ENCODE measurements at regions not wholly inside any gene's neighbourhood (a gene's known extent, or its start where the extent isn't known, plus 50 kb on each side); places are given as distances from the start of the nearest gene placed in this dataset.
"Not testable (repeated sequence)": the region's sequence is repeated elsewhere in the genome, so short reads cannot be mapped to it uniquely, and the experiment has no call there.

DNA sequence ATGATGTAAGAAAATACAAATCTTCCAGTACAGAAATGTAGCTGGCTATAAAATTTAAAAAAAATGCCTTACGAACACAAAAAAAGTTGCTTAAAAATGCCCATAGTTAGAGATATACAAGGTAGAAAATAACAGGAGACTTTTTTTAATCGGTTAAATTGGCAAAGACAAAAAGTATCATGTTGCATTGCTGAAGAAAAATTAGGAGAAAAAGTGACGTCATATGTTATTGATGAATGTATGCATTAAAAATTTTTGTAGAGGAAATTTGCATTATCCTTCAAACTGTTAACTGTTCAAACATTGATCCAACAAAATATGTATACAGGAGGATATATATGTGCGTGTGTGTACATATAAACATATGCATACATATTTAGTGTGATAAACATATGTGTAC lies 1634.4 kb upstream of the PCDH7 start:
- no peak overlapping the region for H3K27ac ChIP-seq
- TF ChIP-seq POLR2A (IDR thresholded peaks at IDR 0.05) (no peak), CTCF (IDR thresholded peaks at IDR 0.05) (no peak)
- no peak for DNase-seq

DNA sequence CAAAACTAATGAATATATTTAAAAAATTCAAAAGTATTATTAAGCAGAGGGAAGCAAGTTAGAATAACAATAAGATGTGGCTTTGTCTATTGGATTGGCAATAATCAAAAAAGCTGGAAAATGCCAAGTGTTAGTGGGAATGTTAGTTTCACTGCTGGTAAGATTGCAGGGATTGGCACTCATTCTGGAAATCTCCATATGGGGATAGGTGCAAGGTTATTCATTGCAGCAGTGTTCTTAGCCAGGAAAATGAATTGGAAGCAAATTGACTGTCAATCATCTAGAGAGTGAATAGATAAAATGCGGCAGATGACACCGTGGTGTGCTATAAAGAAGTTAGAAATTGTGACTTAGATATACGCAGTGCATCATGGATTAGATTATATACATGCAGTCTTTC lies 1615.5 kb upstream of the PCDH7 start:
- H3K36me3 ChIP-seq = no peaks in the 10 kb centered on the region
- DNase-seq = no peak
- H3K27ac ChIP-seq = no peak overlapping the region
- TF ChIP-seq POLR2A (IDR thresholded peaks at IDR 0.05) (no peak), CTCF (IDR thresholded peaks at IDR 0.05) (no peak)
- no peaks in the 10 kb centered on the region for H3K9me3 ChIP-seq
- H3K27me3 ChIP-seq = no peaks in the 10 kb centered on the region
- no peak overlapping the region for H3K4me3 ChIP-seq
- no peaks in the 10 kb centered on the region for H3K4me1 ChIP-seq

More for the DNA sequence above, 1634.4 kb upstream of the PCDH7 start:
- Histone ChIP-seq H3K27me3 (no peaks in the 10 kb centered on the region), H3K4me1 (no peaks in the 10 kb centered on the region), H3K9me3 (no peaks in the 10 kb centered on the region), H3K36me3 (no peaks in the 10 kb centered on the region), H3K4me3 (no peak overlapping the region)

GRCh38 chr4:29113960-29114359 lies 1606.2 kb upstream of the PCDH7 start:
- H3K4me3 ChIP-seq = no peak overlapping the region
- TF ChIP-seq POLR2A (IDR thresholded peaks at IDR 0.05) (no peak), CTCF (IDR thresholded peaks at IDR 0.05) (no peak)
- no peaks in the 10 kb centered on the region for H3K9me3 ChIP-seq
- H3K27me3 ChIP-seq = no peaks in the 10 kb centered on the region
- no peak for DNase-seq
- no peaks in the 10 kb centered on the region for H3K4me1 ChIP-seq
- H3K27ac ChIP-seq = no peak overlapping the region
- H3K36me3 ChIP-seq = no peaks in the 10 kb centered on the region

GRCh38 chr4:29117231-29117722 lies 1602.9 kb upstream of the PCDH7 start:
- H3K27ac ChIP-seq, DNase-seq, H3K4me3 ChIP-seq, H3K27me3 ChIP-seq, H3K36me3 ChIP-seq, H3K9me3 ChIP-seq, H3K4me1 ChIP-seq: not testable (repeated sequence)

GRCh38 chr4:29121586-29121985 lies 1598.6 kb upstream of the PCDH7 start:
- DNase-seq = no peak
- Histone ChIP-seq H3K27me3 (no peaks in the 10 kb centered on the region), H3K9me3 (no peaks in the 10 kb centered on the region), H3K4me1 (no peaks in the 10 kb centered on the region), H3K27ac (no peak overlapping the region), H3K4me3 (no peak overlapping the region), H3K36me3 (no peaks in the 10 kb centered on the region)
- TF ChIP-seq CTCF (IDR thresholded peaks at IDR 0.05) (no peak), POLR2A (IDR thresholded peaks at IDR 0.05) (no peak)

DNA sequence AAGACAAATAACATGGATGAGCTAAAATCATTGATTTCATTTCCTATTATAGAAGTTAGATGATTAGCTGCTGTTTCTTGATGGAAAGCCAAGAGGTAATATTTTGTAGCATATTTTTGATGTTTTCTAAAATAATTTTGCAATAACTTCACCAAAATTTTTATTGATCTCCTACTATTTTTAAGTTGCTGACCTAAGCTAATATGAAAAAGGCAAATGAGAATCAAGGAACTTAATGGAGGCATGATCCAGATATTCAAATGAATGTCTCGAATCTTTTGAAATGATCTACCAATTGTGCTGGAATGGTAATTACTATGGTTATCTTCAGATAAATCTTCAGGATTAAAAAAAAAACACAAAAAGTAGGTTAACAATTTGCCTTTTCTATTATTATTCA lies 1591.4 kb upstream of the PCDH7 start:
- Histone ChIP-seq H3K27me3 (no peaks in the 10 kb centered on the region), H3K9me3 (no peaks in the 10 kb centered on the region), H3K36me3 (no peaks in the 10 kb centered on the region), H3K27ac (no peak overlapping the region), H3K4me1 (no peaks in the 10 kb centered on the region), H3K4me3 (no peak overlapping the region)
- no peak for DNase-seq
- TF ChIP-seq CTCF (IDR thresholded peaks at IDR 0.05) (no peak), POLR2A (IDR thresholded peaks at IDR 0.05) (no peak)
